SK-N-SH (cell line): ENCODE measurements at regions not wholly inside any gene's neighbourhood (a gene's known extent, or its start where the extent isn't known, plus 50 kb on each side); places are given as distances from the start of the nearest gene placed in this dataset.

Experiments
- CTCF ChIA-PET: fragments of 300-600, 350-600 bp; formaldehyde crosslinking; extraction: SDS; loops from one replicate; lab custom pipeline; 2021; lab: Yijun Ruan, JAX
- POLR2A ChIA-PET: fragments of 350-600 bp; sonication (Branson Sonifier 250); formaldehyde crosslinking; extraction: SDS; loops from one replicate; lab custom pipeline; 2020; ENCODE audit warnings: antibody characterized with exemption, inconsistent platforms; lab: Yijun Ruan, JAX
- DNase-seq: peaks from one replicate; pipeline ENCODE4 v3.0.0; 2012
- H2AFZ ChIP-seq: fragments of 200-600 bp; sonication (generic); 2 replicates; pipeline ENCODE4 v1.8.1; 2016; ENCODE audit warnings: antibody characterized with exemption, mild to moderate bottlenecking, low read depth
- H3F3A ChIP-seq: fragments of 200-600 bp; sonication (generic); replicated peaks from 2 replicates; pipeline ENCODE3; 2016; ENCODE audit warnings: antibody characterized with exemption, mild to moderate bottlenecking; ENCODE audit not compliant: insufficient read depth
- H3K27ac ChIP-seq, 2 experiments: fragments of 200-500 bp in 1 of 2; fragments of 200-600 bp in 1 of 2; sonication (Bioruptor generic) in 1 of 2; sonication (generic), shearing (Covaris generic) in 1 of 2; 2 replicates each; pipeline versions ENCODE4 v1.5.1 to v1.6.1; 2014 to 2016; ENCODE audit warnings: low read depth in 2 of 2, inconsistent platforms in 1 of 2, low read length in 1 of 2, mild to moderate bottlenecking in 1 of 2, mixed read lengths in 1 of 2
- H3K27me3 ChIP-seq: fragments of 200-600 bp; sonication (generic), shearing (Covaris generic); 2 replicates; pipeline ENCODE4 v1.6.1; 2016; ENCODE audit warnings: mixed run types; ENCODE audit not compliant: insufficient read depth
- H3K36me3 ChIP-seq, 2 experiments: fragments of 200-500 bp in 1 of 2; fragments of 200-600 bp in 1 of 2; sonication (Bioruptor generic) in 1 of 2; sonication (generic) in 1 of 2; replicated peaks in 1 of 2; 2 replicates each; pipeline versions ENCODE3 to v1.5.1; 2014 to 2016; ENCODE audit warnings: low read length in 1 of 2, mild to moderate bottlenecking in 1 of 2; ENCODE audit not compliant: insufficient read depth in 2 of 2, control insufficient read depth in 1 of 2
- H3K4me1 ChIP-seq, 2 experiments: fragments of 200-500 bp in 1 of 2; fragments of 200-600 bp in 1 of 2; sonication (Bioruptor generic) in 1 of 2; sonication (generic), shearing (Covaris generic) in 1 of 2; 2 replicates each; pipeline versions ENCODE4 v1.5.1 to v1.6.1; 2014 to 2016; ENCODE audit warnings: low read depth in 1 of 2, low read length in 1 of 2, mixed run types in 1 of 2; ENCODE audit not compliant: insufficient read depth in 2 of 2, control insufficient read depth in 1 of 2
- H3K4me2 ChIP-seq: fragments of 200-600 bp; sonication (generic), shearing (Covaris generic); 2 replicates; pipeline ENCODE4 v1.6.1; 2017; ENCODE audit warnings: mixed run types
- H3K4me3 ChIP-seq, 2 experiments: fragments of 200-500 bp in 1 of 2; fragments of 200-600 bp in 1 of 2; sonication (Bioruptor generic) in 1 of 2; sonication (generic), shearing (Covaris generic) in 1 of 2; 2 replicates each; pipeline versions ENCODE4 v1.5.1 to v1.8.1; 2014 to 2016; ENCODE audit warnings: low read depth in 2 of 2, inconsistent platforms in 1 of 2, low read length in 1 of 2, mild to moderate bottlenecking in 1 of 2, mixed read lengths in 1 of 2, moderate library complexity in 1 of 2
- H3K79me2 ChIP-seq: fragments of 200-600 bp; sonication (generic); 2 replicates; pipeline ENCODE4 v1.8.1; 2017; ENCODE audit warnings: mild to moderate bottlenecking; ENCODE audit not compliant: insufficient read depth
- H3K9ac ChIP-seq: fragments of 200-600 bp; sonication (generic); 2 replicates; pipeline ENCODE4 v1.6.1; 2017; ENCODE audit warnings: mixed run types
- H3K9me2 ChIP-seq: fragments of 200-600 bp; sonication (generic); 2 replicates; pipeline ENCODE4 v1.6.1; 2017; ENCODE audit warnings: mixed run types
- H3K9me3 ChIP-seq: fragments of 200-600 bp; sonication (generic); 2 replicates; pipeline ENCODE4 v1.6.1; 2017; ENCODE audit warnings: mixed run types, mild to moderate bottlenecking, moderate library complexity
- H4K20me1 ChIP-seq: fragments of 200-600 bp; sonication (generic); 2 replicates; pipeline ENCODE4 v1.6.1; 2017; ENCODE audit warnings: mild to moderate bottlenecking, mixed run types; ENCODE audit not compliant: insufficient read depth
- ELF1 ChIP-seq: IDR thresholded peaks from 2 replicates; pipeline ENCODE4 v1.4.0; 2012
- JUND ChIP-seq: IDR thresholded peaks from 2 replicates; pipeline ENCODE4 v1.4.0; 2012
- PBX3 ChIP-seq: IDR thresholded peaks from 2 replicates; pipeline ENCODE4; 2012
- RAD21 ChIP-seq: IDR thresholded peaks from 2 replicates; pipeline ENCODE4 v1.6.1; 2012; ENCODE audit warnings: mild to moderate bottlenecking, low read length
- RXRA ChIP-seq: IDR thresholded peaks from 2 replicates; pipeline ENCODE4 v1.4.0; 2012; ENCODE audit warnings: low read depth, mild to moderate bottlenecking, borderline replicate concordance
- SIN3A ChIP-seq: IDR thresholded peaks from 2 replicates; pipeline ENCODE4 v1.6.1; 2012; ENCODE audit warnings: low read depth, mild to moderate bottlenecking, low read length, moderate library complexity, borderline replicate concordance
- SMC3 ChIP-seq: IDR thresholded peaks from 2 replicates; pipeline ENCODE4 v1.6.1; 2012; ENCODE audit warnings: low read depth, low read length, improper control_type of control experiment
- USF1 ChIP-seq: IDR thresholded peaks from 2 replicates; pipeline ENCODE4 v1.4.0; 2012; ENCODE audit warnings: low read depth, borderline replicate concordance
- USF2 ChIP-seq: fragments of 150-350 bp; IDR thresholded peaks from 2 replicates; pipeline ENCODE4 v1.6.1; 2017; ENCODE audit warnings: antibody characterized with exemption, low read length, low read depth, borderline replicate concordance
- YY1 ChIP-seq: IDR thresholded peaks from 2 replicates; pipeline ENCODE4 v1.4.0; 2012; ENCODE audit warnings: low read depth, mild to moderate bottlenecking
- ZBTB33 ChIP-seq: IDR thresholded peaks from 2 replicates; pipeline ENCODE4 v1.4.0; 2012; ENCODE audit warnings: low read depth, borderline replicate concordance
- WGBS: methylation state at CpG from one replicate; pipeline ENCODE4 v1.1.6; 2017; ENCODE audit warnings: low lambda C conversion rate; 5-methylcytosine and 5-hydroxymethylcytosine counted together

GRCh38 chr2:52335727-52336126 lies 1303.8 kb upstream of the NRXN1 start:
- ChIA-PET CTCF (no interaction called here), POLR2A (no interaction called here)
- no peaks in the 10 kb centered on the region for H3K27me3 ChIP-seq
- no peaks in the 10 kb centered on the region for H3K9me2 ChIP-seq
- H3K4me3 ChIP-seq = no peak overlapping the region
- no peaks in the 10 kb centered on the region for H3K79me2 ChIP-seq
- H2AFZ ChIP-seq = no peak overlapping the region
- no peaks in the 10 kb centered on the region for H4K20me1 ChIP-seq
- WGBS = 0% methylated on average over 1 of the region's 1 CpG
- H3K4me2 ChIP-seq = no peak overlapping the region
- H3F3A ChIP-seq = no peaks in the 10 kb centered on the region
- no peak overlapping the region for H3K9ac ChIP-seq
- no peaks in the 10 kb centered on the region for H3K36me3 ChIP-seq
- TF ChIP-seq SMC3 = no peak
- no peak for TF ChIP-seq JUND
- no peak for TF ChIP-seq ZBTB33
- no peak for TF ChIP-seq USF2
- TF ChIP-seq RAD21 = no peak
- TF ChIP-seq ELF1 = no peak
- TF ChIP-seq YY1 = no peak
- TF ChIP-seq RXRA = no peak
- H3K27ac ChIP-seq = no peak overlapping the region
- no peaks in the 10 kb centered on the region for H3K4me1 ChIP-seq
- no peak for DNase-seq
- no peaks in the 10 kb centered on the region for H3K9me3 ChIP-seq

- WGBS = 3% methylated on average over 4 of the region's 4 CpGs
- Histone ChIP-seq H3K9me2 (no peaks in the 10 kb centered on the region), H3K4me3 (no peak overlapping the region), H3K36me3 (no peaks in the 10 kb centered on the region), H3K27ac (no peak overlapping the region), H3K79me2 (no peaks in the 10 kb centered on the region), H3K9me3 (no peaks in the 10 kb centered on the region), H3K4me2 (no peak overlapping the region), H3K27me3 (no peaks in the 10 kb centered on the region), H3K9ac (no peak overlapping the region), H3F3A (no peaks in the 10 kb centered on the region), H2AFZ (no peak overlapping the region), H3K4me1 (no peaks in the 10 kb centered on the region), H4K20me1 (no peaks in the 10 kb centered on the region)
- POLR2A ChIA-PET = no interaction called here
- DNase-seq = no peak
- CTCF ChIA-PET = no interaction called here
- TF ChIP-seq PBX3 (no peak), USF1 (no peak), SMC3 (no peak), SIN3A (no peak)
Measured at GRCh38 chr2:52334185-52334584, 1302.3 kb upstream of the NRXN1 start.
